ENCODE measurements at regions not wholly inside any gene's neighbourhood (a gene's known extent, or its start where the extent isn't known, plus 50 kb on each side); places are given as distances from the start of the nearest gene placed in this dataset.

DNA sequence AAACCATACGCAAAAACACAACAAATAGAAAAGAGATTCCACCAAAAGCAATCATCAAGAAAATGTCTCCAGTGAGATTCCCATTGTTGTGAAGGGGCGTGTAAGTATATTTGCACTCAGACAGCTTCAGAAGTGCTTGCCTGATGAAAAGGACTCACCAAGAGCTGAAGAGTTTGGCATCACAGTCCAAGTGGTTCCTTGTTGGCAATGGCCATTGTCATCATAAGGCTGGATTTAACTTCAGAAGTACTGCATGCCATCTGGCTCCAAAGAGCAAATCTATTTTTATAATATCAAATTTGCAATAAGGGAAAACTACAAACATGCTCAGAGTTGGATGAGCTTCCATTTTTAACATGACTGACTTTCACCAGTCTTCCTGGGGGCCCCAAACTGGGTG lies 505.3 kb upstream of the NR2F2 start:
- no peaks in the 10 kb centered on the region for H4K20me1 ChIP-seq (ENCODE audit: insufficient read depth, low read length)

DNA sequence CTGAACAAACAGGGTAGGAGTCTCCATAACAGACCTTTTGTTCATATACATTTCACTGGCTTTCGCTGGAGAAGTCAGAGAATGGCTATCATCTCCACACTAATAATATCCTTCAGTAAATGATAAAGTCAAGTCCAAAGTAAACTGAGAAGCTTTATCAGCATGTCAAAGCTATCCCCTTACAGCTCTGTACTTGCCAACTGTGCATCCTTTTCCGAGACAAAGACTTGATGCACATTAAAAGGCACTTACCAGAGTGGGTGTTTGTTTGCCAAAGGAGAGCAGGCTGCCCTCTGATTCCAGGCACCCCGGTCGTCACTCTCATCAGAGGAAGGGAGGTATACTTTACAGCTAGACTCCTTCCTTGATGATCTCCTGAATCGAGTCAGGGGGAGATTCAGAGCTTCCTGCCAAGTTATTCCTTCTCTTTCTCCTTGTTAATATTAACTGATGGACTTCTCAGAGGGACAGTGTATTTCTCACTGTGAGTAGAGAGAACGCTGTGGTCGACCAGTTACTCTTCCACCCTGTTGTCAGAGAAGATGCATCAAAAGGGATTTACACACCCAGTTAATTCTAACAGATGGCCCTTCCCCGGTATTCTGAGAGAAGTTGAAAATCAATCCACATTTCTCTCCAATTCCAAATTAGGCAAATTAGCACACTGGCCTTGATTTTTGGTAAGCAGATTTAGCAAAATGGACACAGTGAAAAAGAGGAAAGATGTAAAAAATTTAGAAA lies 504.7 kb upstream of the NR2F2 start:
- H3K9ac ChIP-seq (ENCODE audit: low read length) = no peak overlapping the region
- no peak overlapping the region for H2AFZ ChIP-seq (ENCODE audit: low read length)
- H3F3A ChIP-seq (ENCODE audit: insufficient read depth, low read length) = no peaks in the 10 kb centered on the region
- no peaks in the 10 kb centered on the region for H3K79me2 ChIP-seq (ENCODE audit: low read length)
- H3K4me2 ChIP-seq (ENCODE audit: low read depth, low read length) = no peak overlapping the region
- H3K27me3 ChIP-seq (replicated peaks; ENCODE audit: insufficient read depth, low read length) = no peaks in the 10 kb centered on the region
- H3K27ac ChIP-seq (ENCODE audit: low read length) = no peak overlapping the region
- H3K36me3 ChIP-seq (replicated peaks; ENCODE audit: insufficient read depth, low read length) = no peaks in the 10 kb centered on the region
- no peaks in the 10 kb centered on the region for H3K4me1 ChIP-seq (ENCODE audit: low read length)
- no peak for DNase-seq
- H3K9me2 ChIP-seq (replicated peaks; ENCODE audit: insufficient read depth, low read length) = no peaks in the 10 kb centered on the region
- H4K20me1 ChIP-seq (ENCODE audit: insufficient read depth, low read length) = no peaks in the 10 kb centered on the region
- no peaks in the 10 kb centered on the region for H3K9me3 ChIP-seq (replicated peaks; ENCODE audit: insufficient read depth, low read length)
- TF ChIP-seq, protein P1, sequence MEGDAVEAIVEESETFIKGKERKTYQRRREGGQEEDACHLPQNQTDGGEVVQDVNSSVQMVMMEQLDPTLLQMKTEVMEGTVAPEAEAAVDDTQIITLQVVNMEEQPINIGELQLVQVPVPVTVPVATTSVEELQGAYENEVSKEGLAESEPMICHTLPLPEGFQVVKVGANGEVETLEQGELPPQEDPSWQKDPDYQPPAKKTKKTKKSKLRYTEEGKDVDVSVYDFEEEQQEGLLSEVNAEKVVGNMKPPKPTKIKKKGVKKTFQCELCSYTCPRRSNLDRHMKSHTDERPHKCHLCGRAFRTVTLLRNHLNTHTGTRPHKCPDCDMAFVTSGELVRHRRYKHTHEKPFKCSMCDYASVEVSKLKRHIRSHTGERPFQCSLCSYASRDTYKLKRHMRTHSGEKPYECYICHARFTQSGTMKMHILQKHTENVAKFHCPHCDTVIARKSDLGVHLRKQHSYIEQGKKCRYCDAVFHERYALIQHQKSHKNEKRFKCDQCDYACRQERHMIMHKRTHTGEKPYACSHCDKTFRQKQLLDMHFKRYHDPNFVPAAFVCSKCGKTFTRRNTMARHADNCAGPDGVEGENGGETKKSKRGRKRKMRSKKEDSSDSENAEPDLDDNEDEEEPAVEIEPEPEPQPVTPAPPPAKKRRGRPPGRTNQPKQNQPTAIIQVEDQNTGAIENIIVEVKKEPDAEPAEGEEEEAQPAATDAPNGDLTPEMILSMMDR (IDR thresholded peaks at IDR 0.05; ENCODE audit: low read length) = no peak
- TF ChIP-seq EZH2 (optimal IDR thresholded peaks at IDR 0.05; ENCODE audit: low read depth, low read length) = no peak
- TF ChIP-seq EZH2phosphoT487 (IDR thresholded peaks at IDR 0.05; ENCODE audit: low read length) = no peak
- H3K4me3 ChIP-seq (ENCODE audit: low read length) = no peak overlapping the region

More for the DNA sequence above, 505.3 kb upstream of the NR2F2 start:
- TF ChIP-seq, protein P1 (IDR thresholded peaks at IDR 0.05; ENCODE audit: low read length) = no peak
- TF ChIP-seq EZH2 (optimal IDR thresholded peaks at IDR 0.05; ENCODE audit: low read depth, low read length) (no peak), EZH2phosphoT487 (IDR thresholded peaks at IDR 0.05; ENCODE audit: low read length) (no peak)
- Histone ChIP-seq H3K4me1 (ENCODE audit: low read length) (no peaks in the 10 kb centered on the region), H2AFZ (ENCODE audit: low read length) (no peak overlapping the region), H3K9ac (ENCODE audit: low read length) (no peak overlapping the region), H3K9me3 (replicated peaks; ENCODE audit: insufficient read depth, low read length) (no peaks in the 10 kb centered on the region), H3K9me2 (replicated peaks; ENCODE audit: insufficient read depth, low read length) (no peaks in the 10 kb centered on the region), H3F3A (ENCODE audit: insufficient read depth, low read length) (no peaks in the 10 kb centered on the region), H3K36me3 (replicated peaks; ENCODE audit: insufficient read depth, low read length) (no peaks in the 10 kb centered on the region), H3K4me2 (ENCODE audit: low read depth, low read length) (no peak overlapping the region), H3K27me3 (replicated peaks; ENCODE audit: insufficient read depth, low read length) (no peaks in the 10 kb centered on the region), H3K27ac (ENCODE audit: low read length) (no peak overlapping the region), H3K4me3 (ENCODE audit: low read length) (no peak overlapping the region), H3K79me2 (ENCODE audit: low read length) (no peaks in the 10 kb centered on the region)
- no peak for DNase-seq

DNA sequence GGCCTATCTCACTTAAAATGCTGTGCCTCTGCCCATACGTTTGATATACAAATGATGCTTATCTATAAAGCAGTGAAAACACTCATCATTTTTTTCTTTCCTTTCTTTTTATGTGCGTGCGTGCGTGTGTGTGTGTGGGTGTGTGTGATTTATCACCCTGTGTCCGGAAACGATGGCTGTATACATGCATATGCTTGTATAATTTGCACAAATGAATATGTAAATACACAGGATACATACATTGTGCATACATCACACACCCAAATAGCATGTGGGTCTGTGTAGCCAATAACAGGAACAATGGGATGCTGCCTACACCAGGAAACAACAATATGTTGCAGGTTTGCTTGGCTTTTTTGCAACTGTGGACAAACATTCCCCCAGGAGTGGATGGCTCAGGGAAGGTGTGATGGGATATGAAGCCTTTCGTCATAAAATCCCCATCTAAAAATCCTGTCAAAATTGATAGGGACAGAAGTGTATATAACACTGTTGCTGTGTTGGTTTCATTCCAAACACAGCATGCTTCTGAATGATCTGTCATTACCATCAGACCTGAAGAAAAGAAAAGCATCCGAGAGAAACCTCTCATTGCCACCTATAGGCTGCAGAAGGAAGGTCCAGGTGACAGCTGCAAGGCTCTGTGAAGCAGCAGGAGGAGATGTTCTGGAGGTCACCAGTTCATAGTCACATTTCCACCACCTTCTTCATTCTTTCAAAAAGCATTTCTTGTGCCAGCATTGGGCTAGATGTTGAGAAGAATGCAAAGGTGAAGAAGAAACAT lies 503.9 kb upstream of the NR2F2 start:
- Histone ChIP-seq H3K9me3 (replicated peaks; ENCODE audit: insufficient read depth, low read length) (no peaks in the 10 kb centered on the region), H3F3A (ENCODE audit: insufficient read depth, low read length) (no peaks in the 10 kb centered on the region), H2AFZ (ENCODE audit: low read length) (no peak overlapping the region), H3K4me1 (ENCODE audit: low read length) (no peaks in the 10 kb centered on the region), H4K20me1 (ENCODE audit: insufficient read depth, low read length) (no peaks in the 10 kb centered on the region), H3K9ac (ENCODE audit: low read length) (no peak overlapping the region), H3K4me2 (ENCODE audit: low read depth, low read length) (no peak overlapping the region), H3K79me2 (ENCODE audit: low read length) (no peaks in the 10 kb centered on the region), H3K9me2 (replicated peaks; ENCODE audit: insufficient read depth, low read length) (no peaks in the 10 kb centered on the region), H3K27ac (ENCODE audit: low read length) (no peak overlapping the region), H3K4me3 (ENCODE audit: low read length) (no peak overlapping the region), H3K36me3 (replicated peaks; ENCODE audit: insufficient read depth, low read length) (no peaks in the 10 kb centered on the region), H3K27me3 (replicated peaks; ENCODE audit: insufficient read depth, low read length) (no peaks in the 10 kb centered on the region)
- DNase-seq = peak; percentile 46
- TF ChIP-seq EZH2phosphoT487 (IDR thresholded peaks at IDR 0.05; ENCODE audit: low read length) = no peak
- TF ChIP-seq, protein P1 (IDR thresholded peaks at IDR 0.05; ENCODE audit: low read length) = peak; percentile 56

All from MM.1S (cell line).